Posterior vena cava (tissue), 2 donors: ENCODE measurements at regions not wholly inside any gene's neighbourhood (a gene's known extent, or its start where the extent isn't known, plus 50 kb on each side); places are given as distances from the start of the nearest gene placed in this dataset.
"Not testable (repeated sequence)": the region's sequence is repeated elsewhere in the genome, so short reads cannot be mapped to it uniquely, and the experiment has no call there.

Experiments
- DNase-seq: peaks from one replicate; pipeline ENCODE4 v3.0.0-alpha.2; 2020; ENCODE audit warnings: low spot score
- intact Hi-C, 2 donors: fragments of 100-400 bp; cut with DNase I; formaldehyde crosslinking; loops; one replicate each; pipeline versions ENCODE4 v1.14.1 to v1.14.2; 2022 to 2023
- donor health status: DM: yes; HTN: yes; CAD: no.
- donor health status: DM: yes; HTN: yes; CAD: no.

DNA sequence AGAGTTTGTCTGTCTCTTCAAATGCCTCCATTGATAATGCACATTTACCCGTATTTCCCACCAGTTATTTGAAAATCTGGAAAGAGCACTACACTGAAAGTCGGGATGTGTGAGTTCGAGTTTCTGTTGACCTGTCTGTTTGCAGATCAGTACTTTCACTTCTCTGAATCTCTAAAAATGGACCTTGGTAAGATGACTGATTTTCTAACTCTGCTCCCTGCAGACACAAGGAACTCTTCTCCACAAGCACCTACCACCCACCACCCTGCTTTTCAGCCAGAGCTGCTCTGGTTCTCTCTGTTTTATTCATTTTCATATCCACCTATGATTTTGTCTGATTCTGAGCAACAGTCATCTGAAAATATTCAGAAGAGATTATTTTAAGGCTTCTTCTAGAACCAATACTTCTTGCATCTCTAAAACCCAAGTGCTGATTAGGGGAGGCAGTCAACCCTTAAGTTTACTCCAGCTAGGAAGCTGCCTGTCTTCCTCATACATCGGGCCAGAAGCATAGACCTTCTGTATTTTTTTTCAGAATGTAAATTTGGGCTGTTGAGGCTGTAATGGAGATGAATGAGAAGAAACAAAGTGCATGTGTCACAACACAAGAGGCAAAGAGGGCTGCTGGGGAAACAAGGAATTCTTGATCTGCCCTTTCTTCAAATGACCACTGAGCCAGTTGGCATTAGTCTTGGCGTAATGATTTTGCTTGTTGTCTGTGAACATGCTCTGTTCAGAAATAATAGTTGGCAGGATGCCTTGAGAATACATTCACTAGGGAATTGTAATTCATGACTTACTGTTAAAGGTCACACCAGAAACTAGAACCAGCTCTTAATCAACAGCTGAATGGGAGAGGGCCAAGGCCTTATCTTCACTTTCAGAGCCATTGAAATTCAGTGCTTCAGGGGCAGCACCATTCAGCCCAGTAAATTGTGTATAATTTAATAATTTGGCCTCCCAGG is 85.4 kb upstream of the MYLIP start:
- DNase-seq: no peak
- intact Hi-C loops: no loop called here

DNA sequence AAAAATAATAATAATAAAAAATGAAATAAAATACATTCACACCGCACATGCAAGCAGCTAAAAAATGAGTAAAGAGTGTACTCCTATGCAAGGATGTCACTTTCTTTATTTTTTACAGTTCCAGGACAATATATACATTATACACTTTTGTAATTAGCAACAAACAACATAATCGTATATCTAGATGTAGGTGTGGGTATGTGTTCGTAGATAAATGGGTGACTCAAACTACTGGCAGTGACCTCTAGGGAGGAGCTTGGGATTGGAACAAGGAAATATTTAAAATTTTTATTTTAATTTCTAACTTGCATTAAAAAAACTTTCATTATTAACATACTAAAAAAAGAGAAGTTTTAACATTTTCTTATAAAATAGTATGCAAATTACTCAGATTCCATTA is 86.1 kb upstream of the MYLIP start:
- no peak for DNase-seq
- intact Hi-C loops: no loop called here

DNA sequence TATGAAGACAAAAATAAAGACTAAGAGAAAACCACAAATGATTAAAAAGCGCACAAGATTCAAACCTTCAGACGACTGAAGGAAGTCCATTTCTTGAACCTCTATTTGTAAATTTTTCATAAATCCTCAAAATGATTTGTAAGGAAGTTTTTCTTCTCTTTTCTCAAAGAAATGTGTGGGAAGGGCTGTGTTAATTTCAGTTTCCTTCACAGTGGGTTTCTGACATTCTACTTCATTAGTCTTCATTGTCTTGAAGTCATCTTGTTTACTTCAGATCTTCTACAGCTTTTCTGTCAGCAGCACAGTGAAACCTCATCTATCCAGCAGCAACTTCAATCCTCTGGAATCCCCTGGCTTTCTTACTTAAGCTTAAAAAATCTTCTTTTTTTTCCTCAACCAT is 87.6 kb upstream of the MYLIP start:
- no peak for DNase-seq
- intact Hi-C loops: no loop called here

DNA sequence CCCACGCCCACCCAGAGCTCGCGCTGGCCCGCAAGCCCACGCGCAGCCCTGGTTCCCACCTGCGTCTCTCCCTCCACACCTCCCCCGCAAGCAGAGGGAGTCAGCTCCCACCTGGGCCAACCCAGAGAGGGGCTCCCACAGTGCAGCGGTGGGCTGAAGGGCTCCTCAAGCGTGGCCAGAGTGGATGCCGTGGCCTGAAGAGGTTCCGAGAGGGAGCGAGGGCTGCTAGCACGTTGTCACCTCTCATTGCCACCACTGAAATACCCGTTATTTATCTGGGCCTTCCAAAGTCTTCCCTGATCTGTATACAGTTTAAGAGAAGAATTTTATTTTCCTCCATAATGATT is 88.3 kb upstream of the MYLIP start:
- intact Hi-C loops: no loop called here
- no peak for DNase-seq

DNA sequence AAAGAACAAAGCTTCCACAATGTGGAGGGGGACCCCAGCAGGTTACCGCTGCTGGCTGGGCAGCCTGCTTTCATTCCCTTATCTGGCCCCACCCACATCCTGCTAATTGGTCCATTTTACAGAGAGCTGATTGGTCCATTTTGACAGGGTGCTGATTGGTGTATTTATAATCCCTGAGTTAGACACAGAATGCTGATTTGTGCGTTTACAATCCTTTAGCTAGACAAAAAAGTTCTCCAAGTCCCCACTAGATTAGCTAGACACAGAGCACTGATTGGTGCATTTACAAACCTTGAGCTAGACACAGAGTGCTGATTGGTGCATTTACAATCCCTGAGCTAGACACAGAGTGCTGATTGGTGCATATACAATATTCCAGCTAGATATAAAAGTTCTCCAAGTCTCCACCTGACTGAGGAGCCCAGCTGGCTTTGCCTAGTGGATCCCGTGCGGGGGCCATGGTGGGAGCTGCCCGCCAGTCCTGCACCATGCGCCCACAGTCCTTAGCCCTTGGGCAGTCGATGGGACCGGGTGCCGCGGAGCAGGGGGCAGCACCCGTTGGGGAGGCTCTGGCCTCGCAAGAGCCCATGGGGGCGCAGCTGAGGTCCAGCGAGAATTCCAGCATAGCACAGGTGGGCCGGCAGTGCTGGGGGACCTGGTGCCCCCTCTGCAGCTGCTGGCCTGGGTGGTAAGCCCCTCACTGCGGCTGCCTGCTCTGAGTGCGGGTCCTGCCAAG is 88.8 kb upstream of the MYLIP start:
- DNase-seq, intact Hi-C loops: not testable (repeated sequence)

DNA sequence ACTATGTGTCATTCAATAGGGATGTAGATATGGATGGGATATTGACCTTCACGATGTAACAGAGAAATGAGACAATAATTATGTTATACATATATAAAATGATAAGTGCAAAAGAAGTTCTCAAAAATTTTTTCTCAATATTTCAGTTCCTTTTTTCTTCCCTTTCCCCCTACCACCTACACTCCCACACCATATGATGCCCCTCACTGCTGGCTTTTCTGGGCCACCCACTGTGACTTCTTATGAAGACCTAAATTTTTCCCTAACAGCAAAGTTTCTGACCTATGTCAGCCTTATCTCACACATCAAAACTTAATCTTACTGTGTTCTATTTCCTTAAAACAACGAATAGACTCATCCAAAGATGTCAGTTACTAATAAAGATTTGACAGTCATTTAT is 89.9 kb upstream of the MYLIP start:
- DNase-seq: no peak

DNA sequence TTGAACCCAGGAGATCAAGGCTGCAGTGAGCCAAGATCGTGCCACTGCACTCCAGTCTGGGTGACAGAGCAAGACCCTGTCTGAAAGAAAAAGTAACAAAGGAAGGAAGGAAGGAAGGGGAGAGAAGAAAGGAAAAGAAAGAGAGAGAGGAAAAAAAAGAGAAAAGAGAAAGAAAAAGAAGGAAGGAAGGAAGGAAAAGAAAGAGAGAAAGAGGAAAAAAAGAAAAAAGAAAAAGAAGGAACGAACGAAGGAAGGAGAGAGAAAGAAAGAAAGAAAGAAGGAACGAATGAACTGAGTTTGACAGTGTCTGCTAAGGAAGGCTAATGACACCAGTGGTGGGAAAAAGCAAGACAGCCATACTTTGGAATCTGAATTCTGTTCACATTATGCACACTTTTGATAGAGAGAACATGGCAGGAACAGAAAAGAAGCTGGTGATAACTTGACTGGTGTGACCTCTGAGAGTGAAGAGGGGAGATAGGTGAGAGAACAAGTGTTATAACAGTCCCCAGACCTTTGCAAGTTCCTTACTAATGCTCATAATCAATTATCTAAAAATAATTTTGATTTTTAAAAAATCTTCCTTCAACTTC is 93.3 kb upstream of the MYLIP start:
- intact Hi-C loops: no loop called here
- no peak for DNase-seq

More for the DNA sequence above, 89.9 kb upstream of the MYLIP start:
- intact Hi-C loops: no loop called here

DNA sequence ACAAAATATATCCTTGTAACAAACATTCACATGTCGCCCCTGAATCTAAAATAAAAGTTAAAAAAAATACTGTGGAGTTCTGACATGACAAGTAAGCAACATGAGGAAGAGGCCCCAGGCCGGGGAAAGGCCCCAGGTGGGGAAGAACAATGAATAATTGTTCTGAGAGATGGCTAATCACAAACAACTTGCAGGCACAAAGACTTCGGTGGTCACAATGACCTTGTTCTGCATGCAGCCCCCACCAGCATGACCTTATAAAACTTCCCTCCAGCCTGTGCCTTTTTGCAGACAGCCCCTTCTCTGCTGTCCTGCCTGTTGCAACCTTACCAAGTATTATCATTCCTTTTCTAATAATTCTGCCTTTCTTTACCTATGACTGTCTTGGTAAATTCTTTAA is 95.7 kb upstream of the MYLIP start:
- intact Hi-C loops: no loop called here
- no peak for DNase-seq

DNA sequence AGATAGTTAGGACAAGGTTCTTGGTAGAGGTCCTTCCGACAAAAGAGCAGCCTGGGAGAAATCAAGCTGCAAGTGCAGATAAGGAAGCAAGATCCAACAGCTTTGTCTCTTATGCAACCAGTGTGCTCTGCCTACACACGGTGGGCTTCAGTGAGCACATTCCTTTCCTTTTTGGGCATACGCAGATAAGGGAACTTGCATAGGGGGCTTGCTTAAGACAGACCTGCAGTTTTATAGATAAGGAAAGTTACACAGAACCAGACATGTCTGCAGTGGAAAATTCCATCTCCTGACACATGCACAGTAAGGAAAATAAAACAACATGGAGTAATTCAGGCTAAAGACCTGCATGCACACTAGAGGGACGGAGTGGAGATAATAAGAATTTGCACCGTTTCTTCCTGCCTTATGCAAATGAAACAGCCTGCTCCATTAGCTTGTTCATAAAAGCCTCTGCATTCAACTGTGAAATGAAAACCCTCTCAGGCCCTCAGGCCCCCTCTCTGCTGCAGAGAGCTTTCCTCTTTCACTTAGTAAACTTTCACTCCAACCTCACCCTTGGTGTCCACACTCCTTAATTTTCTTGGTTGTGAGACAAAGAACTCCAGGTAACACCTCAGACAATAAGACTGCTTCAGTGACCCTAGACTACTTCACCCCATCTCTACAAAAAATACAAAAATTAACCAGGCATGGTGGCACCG is 97.5 kb upstream of the MYLIP start:
- intact Hi-C loops: no loop called here

DNA sequence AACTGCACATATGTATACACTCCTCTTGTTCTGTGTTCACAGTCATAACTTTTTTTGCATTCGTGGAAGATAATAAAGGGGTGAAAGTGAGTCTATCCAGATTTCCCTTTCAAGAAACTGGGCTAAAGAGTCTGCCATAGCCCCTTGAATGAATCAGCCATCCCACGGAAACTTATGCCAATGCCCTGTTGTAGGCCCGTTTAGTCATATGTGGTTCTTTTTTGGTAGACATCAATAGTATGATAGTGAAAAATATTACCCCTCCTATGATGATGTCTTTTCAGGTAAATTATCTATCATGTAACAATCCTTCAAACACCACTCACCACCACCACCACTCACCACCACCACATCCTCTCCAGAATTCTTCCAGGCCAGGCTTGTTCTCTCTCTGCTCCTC is 99.9 kb upstream of the MYLIP start:
- no peak for DNase-seq
- intact Hi-C loops: no loop called here

More for the DNA sequence above, 97.5 kb upstream of the MYLIP start:
- no peak for DNase-seq

DNA sequence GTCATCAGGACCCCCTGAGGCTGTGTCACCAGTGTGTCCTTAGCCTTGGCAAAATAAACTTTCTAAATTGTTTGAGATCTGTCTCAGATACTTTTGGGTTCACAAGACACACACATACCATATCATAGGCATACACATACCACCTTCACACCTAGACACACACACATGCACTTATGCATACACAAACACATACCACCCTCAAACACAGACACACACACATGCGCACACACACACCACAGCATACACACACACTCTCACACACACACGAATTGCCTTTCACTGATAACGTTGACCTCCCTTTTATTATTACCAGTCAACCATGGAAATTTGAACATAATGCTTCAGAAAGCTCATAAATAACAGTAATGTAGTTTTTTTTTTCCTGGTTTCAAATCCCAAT is 108.6 kb upstream of the MYLIP start:
- no peak for DNase-seq
- intact Hi-C loops: no loop called here

DNA sequence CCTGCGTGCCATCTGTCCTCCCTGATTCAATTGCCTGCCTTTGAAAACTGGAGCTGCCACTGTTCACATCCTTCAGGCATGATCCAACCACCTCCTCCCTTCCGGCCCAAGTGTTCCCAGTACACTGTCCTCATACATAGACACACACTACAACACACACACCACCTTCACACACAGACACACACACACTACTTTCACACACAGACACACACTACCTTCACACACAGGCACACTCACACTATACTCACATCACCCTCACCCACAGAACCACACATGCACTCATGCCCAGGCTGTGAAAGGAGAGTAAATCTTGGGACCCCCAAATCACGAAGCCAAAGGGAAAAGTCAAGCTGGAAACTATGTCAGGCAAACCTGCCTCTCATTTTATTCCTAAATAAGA is 109.4 kb upstream of the MYLIP start:
- DNase-seq: no peak

DNA sequence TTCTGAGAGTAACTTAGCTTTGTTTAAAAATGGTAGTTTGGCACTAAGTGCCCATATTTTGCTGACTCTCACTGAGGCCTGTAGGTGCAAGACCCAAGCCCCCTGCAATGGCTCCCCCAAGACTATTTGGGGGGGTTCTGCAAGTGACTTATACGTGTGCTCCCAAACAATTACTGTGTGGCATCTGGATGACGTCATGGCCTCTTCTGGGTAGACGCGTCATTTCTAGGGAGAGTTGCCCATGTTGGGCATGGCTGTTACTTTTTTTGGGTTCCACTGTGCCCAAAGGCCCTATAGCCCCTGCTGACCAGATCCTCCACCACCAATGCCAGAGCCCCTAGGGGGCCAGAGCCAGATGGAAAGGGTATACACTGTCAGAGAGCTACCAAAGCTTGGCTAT is 110.3 kb upstream of the MYLIP start:
- intact Hi-C loops: no loop called here

More for the DNA sequence above, 109.4 kb upstream of the MYLIP start:
- intact Hi-C loops: no loop called here

DNA sequence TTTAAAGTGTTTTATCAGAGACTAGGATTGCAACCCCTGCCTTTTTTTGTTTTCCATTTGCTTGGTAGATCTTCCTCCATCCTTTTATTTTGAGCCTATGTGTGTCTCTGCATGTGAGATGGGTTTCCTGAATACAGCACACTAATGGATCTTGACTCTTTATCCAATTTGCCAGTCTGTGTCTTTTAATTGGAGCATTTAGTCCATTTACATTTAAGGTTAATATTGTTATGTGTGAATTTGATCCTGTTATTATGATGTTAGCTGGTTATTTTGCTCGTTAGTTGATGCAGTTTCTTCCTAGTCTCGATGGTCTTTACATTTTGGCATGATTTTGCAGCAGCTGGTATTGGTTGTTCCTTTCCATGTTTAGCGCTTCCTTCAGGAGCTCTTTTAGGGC is 114.6 kb upstream of the MYLIP start:
- DNase-seq, intact Hi-C loops: not testable (repeated sequence)

More for the DNA sequence above, 110.3 kb upstream of the MYLIP start:
- no peak for DNase-seq

DNA sequence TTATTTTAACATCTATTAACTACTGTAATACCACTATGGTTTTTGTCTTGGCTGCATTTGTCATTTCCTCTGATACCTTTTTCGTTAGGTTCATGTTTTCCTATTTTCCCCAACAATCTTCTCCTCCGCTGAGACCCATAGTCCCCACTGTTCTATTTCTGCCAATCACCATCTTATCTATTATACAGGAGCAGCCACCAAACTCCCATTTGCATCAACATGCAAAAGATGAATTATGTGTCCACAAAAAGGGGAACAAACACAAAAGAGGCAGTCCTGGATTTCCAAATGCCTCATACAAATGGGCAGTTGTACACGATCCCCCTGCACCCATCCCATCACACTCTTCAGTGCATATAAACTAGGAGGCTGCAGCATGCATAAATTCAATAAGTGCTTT is 121.7 kb upstream of the MYLIP start:
- DNase-seq: no peak
- intact Hi-C loops: no loop called here

DNA sequence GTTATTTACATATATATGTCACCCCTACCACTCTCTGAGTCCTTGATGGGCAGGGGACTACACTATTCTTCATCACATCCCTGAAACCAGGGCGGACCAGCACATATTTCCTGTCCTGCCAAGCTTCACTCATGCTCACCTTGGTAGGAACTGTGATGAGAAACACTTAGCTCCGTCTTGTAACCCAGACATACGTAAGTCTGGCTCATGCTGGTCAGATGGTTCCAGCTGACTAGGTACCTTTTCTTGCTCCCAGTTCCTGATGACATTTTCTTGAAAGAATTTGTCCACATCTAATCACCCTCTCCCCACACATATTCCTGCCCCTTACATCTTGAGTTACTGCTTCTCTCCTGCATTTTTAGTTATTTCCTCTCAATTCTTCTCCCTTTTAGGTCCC is 122.2 kb upstream of the MYLIP start:
- no peak for DNase-seq

DNA sequence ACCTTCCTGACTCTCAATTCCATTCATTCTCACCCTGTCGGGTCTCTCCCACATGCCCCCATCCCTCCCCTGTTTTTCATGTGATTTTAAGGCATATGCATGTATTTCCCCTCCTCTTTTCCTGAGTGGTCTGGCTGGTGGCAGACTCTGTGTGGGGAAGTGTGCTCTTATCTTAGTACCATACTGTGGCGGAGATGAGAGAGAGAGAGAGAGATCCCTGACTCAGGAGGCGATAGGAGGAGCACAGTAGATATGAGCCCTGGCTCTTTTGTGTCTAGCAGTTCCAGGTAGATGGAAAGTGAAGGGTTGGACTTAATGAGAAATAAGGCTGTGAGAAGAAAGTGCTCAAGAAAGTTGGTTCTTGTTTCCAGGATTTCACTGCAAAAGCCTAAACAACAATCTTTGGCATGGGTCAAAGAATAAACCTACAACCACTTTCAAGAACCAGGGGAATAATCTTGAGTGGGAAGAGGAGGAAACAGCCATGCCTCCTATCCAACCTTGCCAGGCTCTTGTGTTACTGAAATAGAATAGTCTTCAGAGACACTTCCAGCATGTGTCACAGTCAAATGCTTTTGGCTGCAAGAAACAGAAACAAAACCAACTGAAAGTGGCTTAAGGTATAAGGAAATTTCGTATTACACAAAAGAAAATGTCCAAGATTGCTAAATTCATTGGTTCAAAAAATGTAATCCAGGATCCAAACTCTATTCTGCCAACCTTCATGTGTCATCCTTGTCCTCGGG is 123.8 kb upstream of the MYLIP start:
- intact Hi-C loops: no loop called here
- no peak for DNase-seq

More for the DNA sequence above, 122.2 kb upstream of the MYLIP start:
- intact Hi-C loops: no loop called here

DNA sequence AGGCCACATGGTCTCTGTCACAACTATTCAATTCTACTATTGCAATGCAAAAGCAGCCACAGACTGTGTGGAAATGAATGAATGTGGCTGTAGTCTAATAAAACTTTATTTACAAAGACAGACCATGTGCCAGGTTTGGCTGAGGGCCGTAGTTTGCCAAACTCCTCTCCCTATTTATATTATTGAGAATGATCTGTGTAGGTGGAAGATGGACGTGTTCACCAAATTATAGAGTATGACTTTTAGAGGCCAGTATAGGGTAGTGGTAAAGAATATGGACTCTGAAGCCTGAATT is 125.7 kb upstream of the MYLIP start:
- no peak for DNase-seq
- intact Hi-C loops: no loop called here
